Heart right ventricle (tissue), 16 donors: ENCODE measurements at regions not wholly inside any gene's neighbourhood (a gene's known extent, or its start where the extent isn't known, plus 50 kb on each side); places are given as distances from the start of the nearest gene placed in this dataset.
"Not testable (repeated sequence)": the region's sequence is repeated elsewhere in the genome, so short reads cannot be mapped to it uniquely, and the experiment has no call there.

Experiments used
- ATAC-seq, 8 donors: fragments of 200-7000 bp; cut with Tn5 transposase; one replicate each; pipeline ENCODE4 v1.9.1; 2020; ENCODE audit warnings: mild to moderate bottlenecking in 8 of 8, moderate library complexity in 8 of 8, moderate number of reproducible peaks in 1 of 8
- DNase-seq, 2 donors: peaks; one replicate each; pipeline ENCODE4 v3.0.0-alpha.2; 2020
- H3K27ac ChIP-seq, 10 donors: fragments of 200-600 bp; sonication (generic) in 2 of 10; one replicate each; pipeline versions ENCODE4 v1.5.0 to v1.8.0; 2020 to 2022; ENCODE audit warnings: mild to moderate bottlenecking in 3 of 10
- H3K27me3 ChIP-seq, 7 donors: fragments of 200-600 bp; one replicate each; pipeline ENCODE4 v1.8.0; 2021 to 2022; ENCODE audit warnings: mild to moderate bottlenecking in 2 of 7
- H3K36me3 ChIP-seq, 9 donors: fragments of 200-600 bp; sonication (generic) in 1 of 9; one replicate each; pipeline versions ENCODE4 v1.5.0 to v1.8.0; 2020 to 2022; ENCODE audit warnings: mild to moderate bottlenecking in 2 of 9
- H3K4me1 ChIP-seq, 9 donors: fragments of 200-600 bp; sonication (generic) in 1 of 9; one replicate each; pipeline versions ENCODE4 v1.5.0 to v1.8.0; 2020 to 2022; ENCODE audit warnings: mild to moderate bottlenecking in 4 of 9
- H3K4me3 ChIP-seq, 10 donors: fragments of 200-600 bp; sonication (generic) in 2 of 10; one replicate each; pipeline versions ENCODE4 v1.5.0 to v1.8.0; 2020 to 2022; ENCODE audit warnings: mild to moderate bottlenecking in 7 of 10, moderate library complexity in 2 of 10
- H3K9me3 ChIP-seq, 11 donors: fragments of 200-600 bp in 10 of 11; sonication (generic) in 2 of 11; one replicate each; pipeline versions ENCODE4 v1.5.0 to v1.8.0; 2013 to 2022; ENCODE audit warnings: mild to moderate bottlenecking in 2 of 11, control low read depth in 1 of 11, moderate library complexity in 1 of 11
- CTCF ChIP-seq, 9 donors: fragments of 200-600 bp; sonication (generic) in 2 of 9; IDR thresholded peaks; one replicate each; pipeline versions ENCODE4 v1.5.0 to v1.8.0; 2021 to 2022; ENCODE audit warnings: antibody characterized with exemption in 9 of 9, mild to moderate bottlenecking in 5 of 9, moderate library complexity in 1 of 9
- WGBS, 2 donors: extraction: QIAGEN DNeasy Blood & Tissue Kit; methylation state at CpG; one replicate each; pipeline ENCODE4 v1.1.7; 2013; ENCODE audit warnings: inconsistent platforms in 1 of 2; 5-methylcytosine and 5-hydroxymethylcytosine counted together
- intact Hi-C, 10 donors: fragments of 100-400 bp; cut with DNase I; formaldehyde crosslinking; loops; one replicate each; pipeline versions ENCODE4 v1.11.1 to v1.14.2; 2022
- donor health status: Arrhythmogenic right ventricular cardiomyopathy.
- donor health status: ischemic (EF 13 %, LVEDD 7.1; RV severe dilation, severe dysfunction).
- donor health status: healthy with polysubstance abuse.
- donor health status: DM: no; HTN: yes; CAD: no.
- donor health status: DM: no; HTN: no; CAD: no.
- donor health status: ischemic (EF 25% LVEDD 6.9; RV normal size, moderate dysfunction).
- donor health status: ischemic (EF 25% LVEDD 5.7; RV mildly dilated, moderate dysfunction).
- donor health status: healthy.
- donor health status: DM: yes; HTN: yes; CAD: no.
- donor health status: Ischemic cardiomyopathy.
- donor health status: ischemic (EF 35%, LVEDD 5.7; RV mildly dilated, moderate dysfunction).
- donor health status: nonischemic (EF 11% LVEDD 7.7; RV severe dilation, severe dysfunction).
- donor health status: DM: yes; HTN: yes; CAD: no.
- donor health status: PGD.
- donor health status: ischemic (EF 29% LVEDD 5.4; RV normal size, mild dysfunction).
- donor health status: nonischemic (EF 23%, LVEDD 6.1; RV moderate dilation, normal function).

GRCh38 chr2:113370478-113371091, 66.9 kb upstream of the ZNG1B start:
- peak; percentile 42 to 63 for DNase-seq
- WGBS, 2 donors: 12 to 13% methylated on average over 9 of the region's 9 CpGs
- H3K36me3 ChIP-seq: no peaks in the 10 kb centered on the region
- intact Hi-C loops: loop anchor here (1.0 to 10.0 kb wide), 11 partner anchors 120 to 236 kb away; no protein-coding TSS in a partner anchor
- peak; percentile 77 to 95 (median 88) for ATAC-seq
- H3K4me1 ChIP-seq: peaks cover 0 to 6% (median 0%) of the 10 kb centered on the region in 9 donors
- no peak overlapping the region for H3K4me3 ChIP-seq
- H3K27me3 ChIP-seq: peaks cover 0 to 11% (median 0%) of the 10 kb centered on the region in 7 donors
- peak; percentile 46 to 82 (median 71) for TF ChIP-seq CTCF (IDR thresholded peaks at IDR 0.05)
- no peak overlapping the region for H3K27ac ChIP-seq
- H3K9me3 ChIP-seq: no peaks in the 10 kb centered on the region

- Histone ChIP-seq H3K4me3 (no peak overlapping the region), H3K9me3 (no peaks in the 10 kb centered on the region), H3K4me1 (peaks cover 0 to under 1% (median 0%) of the 10 kb centered on the region in 9 donors), H3K27me3 (peaks cover 0 to 11% (median 0%) of the 10 kb centered on the region in 7 donors), H3K27ac (no peak overlapping the region), H3K36me3 (no peaks in the 10 kb centered on the region)
- no peak for TF ChIP-seq CTCF (IDR thresholded peaks at IDR 0.05)
- no peak for DNase-seq
- WGBS, 2 donors: 64 to 72% methylated on average over 5 of the region's 5 CpGs
- ATAC-seq: no peak
- intact Hi-C loops: loop anchor here (1.0 to 10.0 kb wide), 11 partner anchors 120 to 235 kb away; no protein-coding TSS in a partner anchor
Observed at GRCh38 chr2:113370030-113370429, 67.5 kb upstream of the ZNG1B start.

GRCh38 chr2:113368581-113368980, 68.9 kb upstream of the ZNG1B start:
- not testable (repeated sequence) for H3K27me3 ChIP-seq, H3K4me1 ChIP-seq, H3K36me3 ChIP-seq, DNase-seq, H3K4me3 ChIP-seq, H3K9me3 ChIP-seq, ATAC-seq, H3K27ac ChIP-seq
- intact Hi-C loops: loop anchor here in 3 of 10 donors (2.0 to 10.0 kb wide), 4 partner anchors 114 to 166 kb away; no protein-coding TSS in a partner anchor

GRCh38 chr2:113366821-113367220, 70.7 kb upstream of the ZNG1B start:
- DNase-seq, H3K9me3 ChIP-seq, H3K36me3 ChIP-seq, H3K27me3 ChIP-seq, H3K4me3 ChIP-seq, ATAC-seq, H3K27ac ChIP-seq, H3K4me1 ChIP-seq: not testable (repeated sequence)
- 78 to 82% methylated on average over 4 of the region's 4 CpGs for WGBS, 2 donors
- intact Hi-C loops: loop anchor here in 2 of 10 donors (5.0 to 10.0 kb wide), 3 partner anchors 112 to 165 kb away; no protein-coding TSS in a partner anchor

GRCh38 chr2:113365791-113366190, 71.7 kb upstream of the ZNG1B start:
- 82 to 92% methylated on average over 2 of the region's 2 CpGs for whole genome bisulfite sequencing, 2 donors
- not testable (repeated sequence) for H3K27me3 ChIP-seq, H3K36me3 ChIP-seq, DNase-seq, H3K9me3 ChIP-seq, H3K4me3 ChIP-seq, ATAC-seq, H3K4me1 ChIP-seq, H3K27ac ChIP-seq
- intact Hi-C loops: loop anchor here in 2 of 10 donors (5.0 to 10.0 kb wide), 3 partner anchors 111 to 163 kb away; no protein-coding TSS in a partner anchor

GRCh38 chr2:113365290-113365689, 72.2 kb upstream of the ZNG1B start:
- DNase-seq, H3K4me1 ChIP-seq, H3K27ac ChIP-seq, H3K36me3 ChIP-seq, H3K27me3 ChIP-seq, H3K9me3 ChIP-seq, H3K4me3 ChIP-seq: not testable (repeated sequence)
- intact Hi-C loops: loop anchor here in 2 of 10 donors (5.0 to 10.0 kb wide), 3 partner anchors 110 to 163 kb away; no protein-coding TSS in a partner anchor
- ATAC-seq: peak in 1 of 8 donors; percentile 33
